ENCODE measurements at regions not wholly inside any gene's neighbourhood (a gene's known extent, or its start where the extent isn't known, plus 50 kb on each side); places are given as distances from the start of the nearest gene placed in this dataset.

DNA sequence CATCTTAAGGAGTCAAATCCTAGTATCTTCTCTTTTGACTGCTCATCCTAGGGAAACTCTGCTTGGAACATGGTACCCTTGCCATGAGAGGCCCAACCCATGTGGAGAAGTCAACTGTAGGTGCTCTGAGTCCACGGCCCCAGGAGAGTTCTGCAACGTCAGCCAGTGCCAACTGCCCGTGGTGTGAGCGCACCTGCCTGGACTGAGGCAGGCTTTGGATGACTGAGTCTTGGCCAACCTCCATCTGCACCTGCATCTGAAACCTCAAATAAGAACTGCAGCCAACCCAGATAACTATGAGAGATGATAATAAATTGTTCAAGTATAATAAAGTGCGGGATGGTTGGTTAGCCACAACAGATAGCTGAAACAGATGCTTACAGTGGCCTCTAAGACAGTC, 772.0 kb downstream of the TRIML1 start:
- TF ChIP-seq, protein P1, sequence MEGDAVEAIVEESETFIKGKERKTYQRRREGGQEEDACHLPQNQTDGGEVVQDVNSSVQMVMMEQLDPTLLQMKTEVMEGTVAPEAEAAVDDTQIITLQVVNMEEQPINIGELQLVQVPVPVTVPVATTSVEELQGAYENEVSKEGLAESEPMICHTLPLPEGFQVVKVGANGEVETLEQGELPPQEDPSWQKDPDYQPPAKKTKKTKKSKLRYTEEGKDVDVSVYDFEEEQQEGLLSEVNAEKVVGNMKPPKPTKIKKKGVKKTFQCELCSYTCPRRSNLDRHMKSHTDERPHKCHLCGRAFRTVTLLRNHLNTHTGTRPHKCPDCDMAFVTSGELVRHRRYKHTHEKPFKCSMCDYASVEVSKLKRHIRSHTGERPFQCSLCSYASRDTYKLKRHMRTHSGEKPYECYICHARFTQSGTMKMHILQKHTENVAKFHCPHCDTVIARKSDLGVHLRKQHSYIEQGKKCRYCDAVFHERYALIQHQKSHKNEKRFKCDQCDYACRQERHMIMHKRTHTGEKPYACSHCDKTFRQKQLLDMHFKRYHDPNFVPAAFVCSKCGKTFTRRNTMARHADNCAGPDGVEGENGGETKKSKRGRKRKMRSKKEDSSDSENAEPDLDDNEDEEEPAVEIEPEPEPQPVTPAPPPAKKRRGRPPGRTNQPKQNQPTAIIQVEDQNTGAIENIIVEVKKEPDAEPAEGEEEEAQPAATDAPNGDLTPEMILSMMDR (IDR thresholded peaks at IDR 0.05) = no peak
- Histone ChIP-seq H3K27me3 (no peaks in the 10 kb centered on the region), H3K4me3 (no peak overlapping the region), H3K36me3 (no peaks in the 10 kb centered on the region), H3K4me1 (no peaks in the 10 kb centered on the region), H3K27ac (no peak overlapping the region), H3K9me3 (peaks cover 0 to 9% (median 0%) of the 10 kb centered on the region in 3 donors)
- DNase-seq = no peak
- intact Hi-C loops (cut with DNase I; ENCODE audit: low total_unique reads) = no loop called here

DNA sequence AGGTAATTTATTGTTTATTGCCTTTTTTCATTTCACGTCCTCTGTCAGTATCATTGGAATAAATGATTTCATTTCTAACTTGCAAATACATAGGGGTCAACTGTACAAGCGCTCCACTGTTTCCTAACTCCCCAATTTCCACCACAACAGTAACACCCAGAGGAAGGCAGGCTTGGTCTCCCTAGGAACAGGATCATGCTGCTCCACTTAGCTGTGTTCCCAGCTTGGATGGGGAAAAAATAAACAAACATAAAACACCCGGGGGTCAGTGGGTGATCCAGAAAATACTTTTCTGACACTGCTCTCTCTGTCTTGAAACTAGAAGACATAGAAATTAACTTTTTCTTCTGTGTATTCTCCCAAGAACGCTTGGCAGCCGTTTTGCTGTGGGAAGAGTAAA, 772.5 kb downstream of the TRIML1 start:
- intact Hi-C loops (cut with DNase I; ENCODE audit: low total_unique reads) = no loop called here
- H3K27me3 ChIP-seq = no peaks in the 10 kb centered on the region

DNA sequence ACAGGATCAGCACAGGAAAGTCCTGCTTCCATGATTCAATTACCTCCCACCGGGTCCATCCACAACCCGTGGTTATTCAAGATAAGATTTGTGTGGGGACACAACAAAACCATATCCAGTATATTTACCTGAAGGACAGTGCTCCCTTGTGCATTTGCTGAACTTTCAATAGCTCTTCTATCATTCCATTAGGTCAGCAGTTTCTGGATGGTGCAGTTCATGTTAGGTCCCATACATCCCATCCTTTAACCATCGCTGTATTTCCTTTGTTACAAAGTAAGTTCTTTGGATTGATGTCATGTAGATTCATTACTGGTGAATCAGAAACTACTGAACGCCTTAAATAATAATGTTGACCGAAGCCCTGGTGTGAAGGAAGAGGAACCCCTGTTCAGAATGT, 775.9 kb downstream of the TRIML1 start:
- no peak for DNase-seq
- H3K36me3 ChIP-seq = no peaks in the 10 kb centered on the region
- H3K4me1 ChIP-seq = no peaks in the 10 kb centered on the region
- H3K27ac ChIP-seq = no peak overlapping the region
- H3K9me3 ChIP-seq = peaks cover 0 to 25% (median 4%) of the 10 kb centered on the region in 3 donors
- no peak overlapping the region for H3K4me3 ChIP-seq
- TF ChIP-seq, protein P1 (IDR thresholded peaks at IDR 0.05) = no peak
- no peaks in the 10 kb centered on the region for H3K27me3 ChIP-seq
- intact Hi-C loops (cut with DNase I; ENCODE audit: low total_unique reads) = no loop called here

More for the DNA sequence above, 772.5 kb downstream of the TRIML1 start:
- no peaks in the 10 kb centered on the region for H3K4me1 ChIP-seq
- H3K27ac ChIP-seq = no peak overlapping the region
- no peaks in the 10 kb centered on the region for H3K36me3 ChIP-seq
- H3K9me3 ChIP-seq = peaks cover 0 to 11% (median 0%) of the 10 kb centered on the region in 3 donors
- H3K4me3 ChIP-seq = no peak overlapping the region
- TF ChIP-seq, protein P1 (IDR thresholded peaks at IDR 0.05) = no peak
- no peak for DNase-seq

DNA sequence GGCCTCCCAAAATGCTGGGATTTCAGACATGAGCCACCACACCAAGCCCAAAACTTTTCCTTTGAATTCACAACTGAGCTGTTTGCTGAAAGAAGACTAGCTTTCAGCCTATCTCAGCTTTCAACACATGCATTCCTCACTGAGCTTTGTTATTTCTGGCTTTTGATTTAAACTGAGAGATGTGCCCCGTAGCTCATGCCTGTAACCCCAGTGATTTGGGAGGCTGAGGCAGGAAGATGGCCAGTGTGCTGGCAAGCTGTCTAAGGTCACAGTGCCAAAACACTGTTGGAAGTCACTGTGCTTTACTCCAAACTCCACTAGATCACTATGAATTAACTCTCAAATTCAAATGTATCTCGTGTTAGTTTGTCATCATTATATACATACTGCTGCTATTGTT, 779.5 kb downstream of the TRIML1 start:
- DNase-seq = no peak
- intact Hi-C loops (cut with DNase I; ENCODE audit: low total_unique reads) = no loop called here
- H3K27me3 ChIP-seq = no peaks in the 10 kb centered on the region
- H3K36me3 ChIP-seq = no peaks in the 10 kb centered on the region
- H3K27ac ChIP-seq = no peak overlapping the region
- peaks cover 0 to 20% (median 4%) of the 10 kb centered on the region in 3 donors for H3K9me3 ChIP-seq
- TF ChIP-seq, protein P1 (IDR thresholded peaks at IDR 0.05) = no peak
- no peak overlapping the region for H3K4me3 ChIP-seq
- H3K4me1 ChIP-seq = no peaks in the 10 kb centered on the region

DNA sequence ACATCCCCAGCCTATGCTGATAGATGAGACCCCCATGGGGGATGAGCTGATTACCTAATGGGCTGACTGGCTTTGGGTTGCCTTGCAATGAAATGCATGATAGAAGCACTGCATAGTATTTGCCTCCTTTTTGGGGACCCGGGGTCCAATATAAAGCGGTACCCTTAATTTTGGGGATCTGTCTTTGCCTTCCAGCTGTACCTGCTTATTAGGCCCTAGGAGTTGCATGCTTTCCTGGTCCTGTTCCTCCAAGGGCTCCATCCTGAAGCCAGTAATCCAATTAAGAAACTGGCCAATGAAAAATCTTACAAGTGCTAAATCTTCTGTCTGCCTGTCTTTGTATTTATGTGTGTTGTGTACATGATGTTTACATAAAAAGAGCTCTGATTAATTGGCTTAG, 791.6 kb downstream of the TRIML1 start:
- TF ChIP-seq, protein P1 (IDR thresholded peaks at IDR 0.05) = no peak

More for the DNA sequence above, 791.6 kb downstream of the TRIML1 start:
- Histone ChIP-seq H3K4me1 (no peaks in the 10 kb centered on the region), H3K36me3 (no peaks in the 10 kb centered on the region), H3K9me3 (no peaks in the 10 kb centered on the region), H3K27me3 (no peaks in the 10 kb centered on the region), H3K4me3 (no peak overlapping the region), H3K27ac (no peak overlapping the region)
- intact Hi-C loops (cut with DNase I; ENCODE audit: low total_unique reads) = no loop called here
- DNase-seq = no peak
